ENCODE measurements at regions not wholly inside any gene's neighbourhood (a gene's known extent, or its start where the extent isn't known, plus 50 kb on each side); places are given as distances from the start of the nearest gene placed in this dataset.

DNA sequence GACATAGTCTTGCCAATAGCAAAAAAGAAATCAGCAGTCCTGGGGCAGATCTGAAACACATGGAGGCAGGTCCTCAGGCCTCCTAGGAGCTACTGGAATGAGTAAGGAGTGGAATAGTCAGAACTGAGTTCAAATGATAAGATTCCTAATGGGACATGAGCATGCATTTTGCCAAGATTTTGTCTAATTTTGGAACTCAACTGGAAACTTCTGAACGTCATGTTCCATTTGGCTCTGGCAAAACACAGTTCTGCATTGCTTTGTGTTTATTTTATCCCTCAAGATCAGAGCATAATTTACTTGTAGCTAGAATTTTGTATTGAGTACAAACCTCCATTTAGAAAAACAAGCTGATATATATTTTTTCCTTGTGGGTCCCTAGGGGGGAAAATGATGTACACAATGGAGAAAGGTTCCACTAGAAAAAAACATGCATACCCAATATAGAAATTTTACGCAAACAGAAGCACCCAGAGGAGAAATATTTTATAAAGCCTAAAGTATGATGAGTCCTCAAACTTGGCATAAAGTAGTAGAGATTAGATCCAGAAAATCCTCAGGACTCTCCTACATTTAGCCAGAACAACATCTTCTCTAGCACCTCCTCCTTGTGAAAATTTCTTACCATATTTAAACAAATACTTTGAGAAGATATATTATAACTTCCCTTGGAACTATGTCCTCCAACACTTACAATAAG lies 149.0 kb upstream of the SERP2 start:
- FAIRE-seq (no peak), DNase-seq (ENCODE audit: insufficient read length) (no peak)
- TF ChIP-seq POLR2A (IDR thresholded peaks at IDR 0.05; ENCODE audit: low read depth, low read length) = no peak
- TF ChIP-seq TAF1 (IDR thresholded peaks at IDR 0.05; ENCODE audit: borderline replicate concordance, low read depth, low read length) = no peak
- no peak for TF ChIP-seq POLR2AphosphoS5 (IDR thresholded peaks at IDR 0.05; ENCODE audit: low read depth, low read length)

DNA sequence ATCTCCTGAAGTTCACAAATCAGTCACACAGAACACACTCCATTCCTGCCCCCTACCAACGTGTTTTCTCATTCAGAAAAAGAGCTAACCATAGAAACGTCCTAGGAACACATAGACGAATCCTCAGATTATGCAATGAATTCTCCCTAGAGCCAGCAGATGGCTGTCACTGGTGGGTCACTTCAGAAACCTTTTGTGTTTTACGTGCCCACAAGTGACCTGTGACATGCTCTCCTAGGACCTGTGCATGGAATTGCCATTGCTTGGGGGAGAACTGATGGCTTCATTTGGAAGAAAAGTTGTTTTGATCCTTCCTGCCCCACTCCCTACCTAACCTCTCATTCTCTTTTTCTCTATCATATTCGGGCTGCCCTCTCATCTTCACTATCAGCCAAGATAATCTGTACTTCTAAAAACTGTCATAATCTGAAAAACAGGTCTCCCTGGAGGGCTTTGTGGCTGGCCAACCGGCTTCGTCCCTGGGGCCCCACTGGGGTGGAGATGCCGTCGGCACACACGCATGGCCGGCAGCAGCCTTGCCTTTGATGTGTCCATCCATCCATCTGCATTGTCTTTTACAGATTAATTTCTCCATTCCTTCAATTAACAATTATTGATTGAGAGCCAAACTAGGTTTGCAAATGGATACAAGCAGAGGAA lies 144.1 kb upstream of the SERP2 start:
- DNase-seq (ENCODE audit: insufficient read length) = no peak
- TF ChIP-seq TAF1 (IDR thresholded peaks at IDR 0.05; ENCODE audit: borderline replicate concordance, low read depth, low read length) = no peak
- TF ChIP-seq POLR2AphosphoS5 (IDR thresholded peaks at IDR 0.05; ENCODE audit: low read depth, low read length) = no peak
- no peak for TF ChIP-seq POLR2A (IDR thresholded peaks at IDR 0.05; ENCODE audit: low read depth, low read length)
- FAIRE-seq = no peak

- DNase-seq (ENCODE audit: insufficient read length) (no peak), FAIRE-seq (no peak)
- TF ChIP-seq POLR2A (IDR thresholded peaks at IDR 0.05; ENCODE audit: low read depth, low read length) (no peak), POLR2AphosphoS5 (IDR thresholded peaks at IDR 0.05; ENCODE audit: low read depth, low read length) (no peak), TAF1 (IDR thresholded peaks at IDR 0.05; ENCODE audit: borderline replicate concordance, low read depth, low read length) (no peak)
Observed at GRCh38 chr13:44230071-44230470, 143.6 kb upstream of the SERP2 start.

GRCh38 chr13:44230736-44231135 lies 142.9 kb upstream of the SERP2 start:
- no peak for TF ChIP-seq POLR2A (IDR thresholded peaks at IDR 0.05; ENCODE audit: low read depth, low read length)
- DNase-seq (ENCODE audit: insufficient read length) (no peak), FAIRE-seq (no peak)

- FAIRE-seq (no peak), DNase-seq (ENCODE audit: insufficient read length) (no peak)
- TF ChIP-seq POLR2A (IDR thresholded peaks at IDR 0.05; ENCODE audit: low read depth, low read length) (no peak), POLR2AphosphoS5 (IDR thresholded peaks at IDR 0.05; ENCODE audit: low read depth, low read length) (no peak), TAF1 (IDR thresholded peaks at IDR 0.05; ENCODE audit: borderline replicate concordance, low read depth, low read length) (no peak)
Observed at GRCh38 chr13:44231786-44232516, 141.7 kb upstream of the SERP2 start.

GRCh38 chr13:44232774-44233173 lies 140.8 kb upstream of the SERP2 start:
- no peak for FAIRE-seq
- no peak for TF ChIP-seq TAF1 (IDR thresholded peaks at IDR 0.05; ENCODE audit: borderline replicate concordance, low read depth, low read length)
- no peak for TF ChIP-seq POLR2AphosphoS5 (IDR thresholded peaks at IDR 0.05; ENCODE audit: low read depth, low read length)
- no peak for TF ChIP-seq POLR2A (IDR thresholded peaks at IDR 0.05; ENCODE audit: low read depth, low read length)
- DNase-seq (ENCODE audit: insufficient read length) = no peak

DNA sequence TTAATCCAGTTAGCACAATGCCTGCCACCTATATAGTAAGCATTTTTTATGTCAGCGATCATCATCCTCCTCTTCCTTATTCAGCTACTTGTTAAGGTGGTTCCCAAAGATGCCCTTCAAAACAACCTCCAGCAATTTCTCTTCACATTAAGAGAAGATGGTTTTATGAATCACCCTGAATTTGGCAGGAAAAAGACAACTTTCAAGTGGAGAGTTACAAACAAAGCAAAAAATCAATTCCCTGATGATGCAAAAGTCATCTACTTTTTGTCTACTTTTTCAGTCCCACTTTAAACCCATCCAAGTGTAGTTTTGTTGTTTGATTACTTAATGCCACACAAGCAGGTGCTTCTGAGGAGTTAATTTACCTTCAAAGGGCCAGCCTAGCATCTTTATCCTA lies 139.1 kb upstream of the SERP2 start:
- DNase-seq (ENCODE audit: insufficient read length) (no peak), FAIRE-seq (no peak)
- no peak for TF ChIP-seq POLR2A (IDR thresholded peaks at IDR 0.05; ENCODE audit: low read depth, low read length)
- TF ChIP-seq POLR2AphosphoS5 (IDR thresholded peaks at IDR 0.05; ENCODE audit: low read depth, low read length) = no peak
- no peak for TF ChIP-seq TAF1 (IDR thresholded peaks at IDR 0.05; ENCODE audit: borderline replicate concordance, low read depth, low read length)

DNA sequence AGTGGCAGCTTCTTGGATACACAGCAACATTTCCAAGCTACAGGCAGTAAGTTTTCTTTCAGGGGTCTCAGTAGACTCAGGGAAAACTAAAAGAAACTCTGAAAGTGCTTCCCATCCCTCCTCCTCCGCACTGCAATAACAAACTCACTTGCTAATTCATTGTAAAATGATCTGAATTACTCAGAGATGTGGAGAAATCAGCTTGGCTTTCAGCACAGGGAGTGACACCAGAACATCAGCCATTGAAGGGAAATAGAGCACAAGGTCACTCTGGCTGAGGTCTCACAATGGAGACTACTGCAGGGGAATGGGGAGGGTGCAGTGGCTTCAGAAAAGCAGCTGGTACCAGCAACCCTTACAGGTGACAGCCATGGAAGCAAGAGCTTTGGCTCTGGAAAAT lies 137.3 kb upstream of the SERP2 start:
- FAIRE-seq (no peak), DNase-seq (ENCODE audit: insufficient read length) (no peak)
- TF ChIP-seq POLR2A (IDR thresholded peaks at IDR 0.05; ENCODE audit: low read depth, low read length) (no peak), TAF1 (IDR thresholded peaks at IDR 0.05; ENCODE audit: borderline replicate concordance, low read depth, low read length) (no peak), POLR2AphosphoS5 (IDR thresholded peaks at IDR 0.05; ENCODE audit: low read depth, low read length) (no peak)

- no peak for TF ChIP-seq TAF1 (IDR thresholded peaks at IDR 0.05; ENCODE audit: borderline replicate concordance, low read depth, low read length)
- no peak for TF ChIP-seq POLR2AphosphoS5 (IDR thresholded peaks at IDR 0.05; ENCODE audit: low read depth, low read length)
- TF ChIP-seq POLR2A (IDR thresholded peaks at IDR 0.05; ENCODE audit: low read depth, low read length) = no peak
- FAIRE-seq = peak; percentile 62
- no peak for DNase-seq (ENCODE audit: insufficient read length)
Observed at GRCh38 chr13:44236801-44237207, 136.8 kb upstream of the SERP2 start.

GRCh38 chr13:44237276-44237767 lies 136.3 kb upstream of the SERP2 start:
- TF ChIP-seq POLR2AphosphoS5 (IDR thresholded peaks at IDR 0.05; ENCODE audit: low read depth, low read length) (no peak), TAF1 (IDR thresholded peaks at IDR 0.05; ENCODE audit: borderline replicate concordance, low read depth, low read length) (no peak), POLR2A (IDR thresholded peaks at IDR 0.05; ENCODE audit: low read depth, low read length) (no peak)
- DNase-seq (ENCODE audit: insufficient read length) (peak; percentile 29), FAIRE-seq (peak; percentile 87)

DNA sequence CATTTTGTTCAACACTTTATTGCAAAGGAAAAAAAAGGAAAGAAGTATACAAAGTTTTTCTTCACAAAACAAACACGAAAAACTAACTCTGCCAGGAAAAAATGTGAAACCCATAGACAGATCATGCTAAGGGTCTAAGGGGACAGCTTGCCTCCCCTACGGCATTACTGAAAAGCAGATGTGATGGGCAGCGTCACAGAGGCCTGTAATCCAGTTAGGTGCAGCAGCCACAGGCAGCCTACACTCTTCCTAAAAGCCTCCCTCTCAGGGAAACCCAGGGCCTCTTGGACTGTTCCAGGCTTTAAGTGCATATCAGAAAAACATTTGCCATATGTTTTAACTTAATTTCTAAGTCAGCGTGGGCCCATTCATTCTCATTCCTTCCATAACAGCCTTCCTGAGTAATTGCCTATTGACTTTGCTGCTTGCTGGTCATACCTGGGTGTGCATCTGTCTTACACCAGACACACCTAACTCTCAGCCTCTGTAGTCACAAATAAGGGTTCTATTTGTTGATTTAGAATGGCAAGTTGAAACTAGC lies 135.7 kb upstream of the SERP2 start:
- TF ChIP-seq TAF1 (IDR thresholded peaks at IDR 0.05; ENCODE audit: borderline replicate concordance, low read depth, low read length) (no peak), POLR2AphosphoS5 (IDR thresholded peaks at IDR 0.05; ENCODE audit: low read depth, low read length) (no peak)
- DNase-seq (ENCODE audit: insufficient read length) (no peak), FAIRE-seq (no peak)

All from GM12892 (cell line).